A549 (cell line): ENCODE measurements at regions not wholly inside any gene's neighbourhood (a gene's known extent, or its start where the extent isn't known, plus 50 kb on each side); places are given as distances from the start of the nearest gene placed in this dataset.

Experiments
- BCL3 ChIP-seq: fragments of >200 bp; sonication (Bioruptor Twin); formaldehyde crosslinking; IDR thresholded peaks from 3 replicates; pipeline ENCODE4 v1.6.1; 2016
- CBX8 ChIP-seq: fragments of 200-600 bp; sonication (generic); IDR thresholded peaks from 2 replicates; pipeline ENCODE4 v1.6.1; 2016
- CTCF ChIP-seq: fragments of >200 bp; sonication (Bioruptor Twin); formaldehyde crosslinking; IDR thresholded peaks from 3 replicates; pipeline ENCODE4 v1.5.1; 2016
- EHMT2 ChIP-seq: fragments of 200-600 bp; sonication (generic); IDR thresholded peaks from 2 replicates; pipeline ENCODE4 v1.6.1; 2016; ENCODE audit warnings: antibody characterized with exemption, low read depth, mild to moderate bottlenecking, moderate library complexity
- GATA3 ChIP-seq: IDR thresholded peaks from 2 replicates; pipeline ENCODE4 v1.6.1; 2012; ENCODE audit warnings: borderline replicate concordance
- POLR2A ChIP-seq: IDR thresholded peaks from 2 replicates; pipeline ENCODE4 v1.6.1; 2012; ENCODE audit warnings: mild to moderate bottlenecking, low read length
- REST ChIP-seq: fragments of 200-600 bp; sonication (generic); IDR thresholded peaks from 2 replicates; pipeline ENCODE4 v1.6.1; 2016; ENCODE audit warnings: antibody characterized with exemption, mild to moderate bottlenecking, moderate library complexity
- USF2 ChIP-seq: fragments of 450-650 bp; IDR thresholded peaks from 2 replicates; pipeline ENCODE4 v1.6.1; 2014; ENCODE audit warnings: antibody characterized with exemption

GRCh38 chr9:105127863-105128220, 116.6 kb upstream of the SLC44A1 start:
- TF ChIP-seq CBX8: no peak
- TF ChIP-seq GATA3: no peak
- TF ChIP-seq CTCF: no peak
- TF ChIP-seq USF2: no peak
- no peak for TF ChIP-seq POLR2A
- no peak for TF ChIP-seq EHMT2
- TF ChIP-seq REST: no peak
- no peak for TF ChIP-seq BCL3
